Upper lobe of left lung (tissue), 6 donors: ENCODE measurements at regions not wholly inside any gene's neighbourhood (a gene's known extent, or its start where the extent isn't known, plus 50 kb on each side); places are given as distances from the start of the nearest gene placed in this dataset.

Experiments used
- ATAC-seq, 2 donors: fragments of 200-7000 bp; cut with Tn5 transposase; one replicate each; pipeline ENCODE4 v1.9.1; 2022; ENCODE audit warnings: mild to moderate bottlenecking in 2 of 2, moderate library complexity in 2 of 2; ENCODE audit not compliant: low FRiP score in 2 of 2
- DNase-seq, 2 donors: peaks; one replicate each; pipeline ENCODE4 v3.0.0-alpha.2; 2019 to 2020
- H3K27ac ChIP-seq, 4 donors: fragments of 200-600 bp; sonication (generic); one replicate each; pipeline ENCODE4 v1.5.1; 2016 to 2019
- H3K27me3 ChIP-seq, 4 donors: fragments of 200-600 bp; sonication (generic); one replicate each; pipeline ENCODE4 v1.5.1; 2017 to 2019
- H3K36me3 ChIP-seq, 4 donors: fragments of 200-600 bp; sonication (generic); one replicate each; pipeline ENCODE4 v1.5.1; 2016 to 2019
- H3K4me1 ChIP-seq, 4 donors: fragments of 200-600 bp; sonication (generic); one replicate each; pipeline ENCODE4 v1.5.1; 2018 to 2019
- H3K4me3 ChIP-seq, 4 donors: fragments of 200-600 bp; sonication (generic); one replicate each; pipeline ENCODE4 v1.5.1; 2017 to 2019; ENCODE audit warnings: mild to moderate bottlenecking in 2 of 4, moderate library complexity in 1 of 4
- H3K9me3 ChIP-seq, 4 donors: fragments of 200-600 bp; sonication (generic); one replicate each; pipeline ENCODE4 v1.5.1; 2018 to 2019
- EP300 ChIP-seq, 4 donors: sonication (generic); formaldehyde crosslinking; IDR thresholded peaks; one replicate each; pipeline ENCODE4 v1.5.1; 2017; ENCODE audit warnings: antibody characterized with exemption in 4 of 4, control low read depth in 2 of 4
- POLR2A ChIP-seq, 4 donors: fragments of 450-650 bp; IDR thresholded peaks; one replicate each; pipeline ENCODE4 v1.5.1; 2016 to 2017; ENCODE audit warnings: antibody characterized with exemption in 4 of 4, mild to moderate bottlenecking in 2 of 4
- POLR2AphosphoS5 ChIP-seq, 2 donors: sonication (generic); formaldehyde crosslinking; IDR thresholded peaks; one replicate each; pipeline ENCODE4 v1.5.1; 2017; ENCODE audit warnings: antibody characterized with exemption in 2 of 2
- WGBS, 2 donors: methylation state at CpG; one replicate each; pipeline ENCODE4 v1.1.5; 2017 to 2018; 5-methylcytosine and 5-hydroxymethylcytosine counted together
- small RNA-seq, 4 donors: library from RNA; depleted of rRNA; stranded (forward); fragments of <200 nt; gene quantifications; one replicate each; pipeline ENCODE3, GENCODE V24; 2016
- TF ChIP-seq, protein P1 (sequence below), 6 experiments: fragments of 450-650 bp in 4 of 6; fragments of 200-600 bp in 2 of 6; sonication (generic) in 2 of 6; IDR thresholded peaks; one replicate each; pipeline ENCODE4 v1.5.1; 2016 to 2019; ENCODE audit warnings: antibody characterized with exemption in 6 of 6
- donor health status: DM: no; HTN: no; CAD: no; lungs with moderate emphysema.
- donor health status: DM: no; HTN: yes; CAD: no; lungs with severe emphysema.

DNA sequence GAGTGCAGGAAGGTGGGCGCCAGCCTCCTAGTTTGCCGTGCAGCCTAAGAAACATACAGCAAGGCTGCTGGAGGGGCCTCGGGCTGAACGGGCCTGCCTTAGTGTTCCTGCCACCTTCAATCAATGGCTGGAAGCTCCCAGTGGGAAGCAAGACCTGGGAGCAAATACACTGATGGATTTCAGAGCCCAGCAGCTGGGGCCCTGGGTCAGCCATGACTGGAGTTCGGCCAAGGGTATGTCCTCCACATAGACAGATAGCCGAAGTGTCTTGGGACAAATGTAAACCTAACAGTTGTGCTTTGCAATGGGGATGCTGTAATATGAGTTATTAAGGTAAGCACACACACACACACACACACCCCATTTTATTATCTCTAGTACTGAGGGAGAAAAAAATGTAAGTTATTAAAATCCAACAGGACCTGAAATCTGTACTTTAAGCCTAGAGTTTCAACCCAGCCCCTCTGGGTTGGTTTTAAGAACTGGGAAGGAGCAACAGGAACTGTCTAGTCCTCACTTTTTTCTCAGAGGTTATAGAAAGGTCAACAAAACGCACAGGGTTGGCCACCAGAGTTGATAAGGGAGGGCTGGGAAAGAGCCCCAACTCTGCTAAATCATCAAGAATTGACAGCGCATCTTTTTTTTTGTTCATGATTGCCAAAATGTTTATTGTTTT, 50.0 kb upstream of the CELF2 start:
- no peak overlapping the region for H3K27ac ChIP-seq
- 69 to 74% methylated on average over 7 to 8 of the region's 8 CpGs for WGBS, 2 donors
- H3K36me3 ChIP-seq, result no peaks in the 10 kb centered on the region
- H3K27me3 ChIP-seq, result no peaks in the 10 kb centered on the region
- DNase-seq, result no peak
- H3K4me3 ChIP-seq, result no peak overlapping the region
- no peaks in the 10 kb centered on the region for H3K9me3 ChIP-seq
- no peaks in the 10 kb centered on the region for H3K4me1 ChIP-seq
- no peak for ATAC-seq
- TF ChIP-seq EP300 (IDR thresholded peaks at IDR 0.05) (no peak), POLR2A (IDR thresholded peaks at IDR 0.05) (no peak), POLR2AphosphoS5 (IDR thresholded peaks at IDR 0.05) (no peak)
- TF ChIP-seq, protein P1, sequence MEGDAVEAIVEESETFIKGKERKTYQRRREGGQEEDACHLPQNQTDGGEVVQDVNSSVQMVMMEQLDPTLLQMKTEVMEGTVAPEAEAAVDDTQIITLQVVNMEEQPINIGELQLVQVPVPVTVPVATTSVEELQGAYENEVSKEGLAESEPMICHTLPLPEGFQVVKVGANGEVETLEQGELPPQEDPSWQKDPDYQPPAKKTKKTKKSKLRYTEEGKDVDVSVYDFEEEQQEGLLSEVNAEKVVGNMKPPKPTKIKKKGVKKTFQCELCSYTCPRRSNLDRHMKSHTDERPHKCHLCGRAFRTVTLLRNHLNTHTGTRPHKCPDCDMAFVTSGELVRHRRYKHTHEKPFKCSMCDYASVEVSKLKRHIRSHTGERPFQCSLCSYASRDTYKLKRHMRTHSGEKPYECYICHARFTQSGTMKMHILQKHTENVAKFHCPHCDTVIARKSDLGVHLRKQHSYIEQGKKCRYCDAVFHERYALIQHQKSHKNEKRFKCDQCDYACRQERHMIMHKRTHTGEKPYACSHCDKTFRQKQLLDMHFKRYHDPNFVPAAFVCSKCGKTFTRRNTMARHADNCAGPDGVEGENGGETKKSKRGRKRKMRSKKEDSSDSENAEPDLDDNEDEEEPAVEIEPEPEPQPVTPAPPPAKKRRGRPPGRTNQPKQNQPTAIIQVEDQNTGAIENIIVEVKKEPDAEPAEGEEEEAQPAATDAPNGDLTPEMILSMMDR (IDR thresholded peaks at IDR 0.05), result no peak

Small RNAs in the stretch of these regions (small RNA-seq; reads per million reads assigned to genes)
- gene AC025946.2 (0 reads per million in 4 donors), gene AL355333.1 (0 reads per million in 4 donors), gene CUX2P1 (0 reads per million in 4 donors), gene RF00019 (0 reads per million in 4 donors), gene RNA5SP299 (0 reads per million in 4 donors)
